ENCODE measurements at regions not wholly inside any gene's neighbourhood (a gene's known extent, or its start where the extent isn't known, plus 50 kb on each side); places are given as distances from the start of the nearest gene placed in this dataset.

- ATAC-seq = no peak
These were observed 1599.5 kb downstream of the NCAM2 start for GRCh38 chr21:22597660-22598255.

GRCh38 chr21:22609802-22610201 is 1611.6 kb downstream of the NCAM2 start:
- no peak for ATAC-seq

GRCh38 chr21:22627911-22628310 is 1629.7 kb downstream of the NCAM2 start:
- ATAC-seq = no peak

- ATAC-seq = no peak
These were observed 1632.8 kb downstream of the NCAM2 start for GRCh38 chr21:22630953-22631465.

GRCh38 chr21:22632176-22632575 is 1634.0 kb downstream of the NCAM2 start:
- no peak for ATAC-seq

- no peak for ATAC-seq
These were observed 1651.0 kb downstream of the NCAM2 start for GRCh38 chr21:22649246-22649645.

- no peak for ATAC-seq
These were observed 1652.0 kb downstream of the NCAM2 start for GRCh38 chr21:22650226-22650625.

GRCh38 chr21:22657781-22658180 is 1659.6 kb downstream of the NCAM2 start:
- no peak for ATAC-seq

- ATAC-seq = no peak
These were observed 1671.9 kb downstream of the NCAM2 start for GRCh38 chr21:22670148-22670547.

GRCh38 chr21:22679207-22679606 is 1681.0 kb downstream of the NCAM2 start:
- ATAC-seq = no peak

- ATAC-seq = no peak
These were observed 1693.4 kb downstream of the NCAM2 start for GRCh38 chr21:22691658-22692057.

GRCh38 chr21:22703521-22703920 is 1705.3 kb downstream of the NCAM2 start:
- no peak for ATAC-seq

- no peak for ATAC-seq
These were observed 1712.5 kb downstream of the NCAM2 start for GRCh38 chr21:22710721-22711120.

- no peak for ATAC-seq
These were observed 1713.4 kb downstream of the NCAM2 start for GRCh38 chr21:22711636-22712035.

GRCh38 chr21:22725436-22725835 is 1727.2 kb downstream of the NCAM2 start:
- ATAC-seq = no peak

GRCh38 chr21:22728091-22728490 is 1729.9 kb downstream of the NCAM2 start:
- ATAC-seq = no peak

GRCh38 chr21:22743085-22743484 is 1744.9 kb downstream of the NCAM2 start:
- no peak for ATAC-seq

GRCh38 chr21:22754746-22755145 is 1756.5 kb downstream of the NCAM2 start:
- no peak for ATAC-seq

GRCh38 chr21:22758478-22758877 is 1760.3 kb downstream of the NCAM2 start:
- ATAC-seq = no peak

- no peak for ATAC-seq
These were observed 1764.3 kb downstream of the NCAM2 start for GRCh38 chr21:22762463-22762862.

GRCh38 chr21:22763442-22763841 is 1765.2 kb downstream of the NCAM2 start:
- ATAC-seq = no peak

- ATAC-seq = no peak
These were observed 1766.0 kb downstream of the NCAM2 start for GRCh38 chr21:22764222-22764621.

GRCh38 chr21:22791376-22791775 is 1793.2 kb downstream of the NCAM2 start:
- no peak for ATAC-seq

- ATAC-seq = no peak
These were observed 1793.9 kb downstream of the NCAM2 start for GRCh38 chr21:22791986-22792560.

- ATAC-seq = no peak
These were observed 1796.9 kb downstream of the NCAM2 start for GRCh38 chr21:22795091-22795490.
